H1 (cell line): ENCODE measurements at regions not wholly inside any gene's neighbourhood (a gene's known extent, or its start where the extent isn't known, plus 50 kb on each side); places are given as distances from the start of the nearest gene placed in this dataset.

ENCODE experiments used
- CTCF ChIA-PET: fragments of 300-600 bp; sonication (Branson Sonifier 250); formaldehyde crosslinking; loops from one replicate; lab custom pipeline; 2021; ENCODE audit not compliant: partially characterized antibody; lab: Charles Lee
- POLR2A ChIA-PET: fragments of 300-600 bp; sonication (Branson Sonifier 250); formaldehyde crosslinking; loops from one replicate; lab custom pipeline; 2021; ENCODE audit warnings: inconsistent platforms; ENCODE audit not compliant: partially characterized antibody; lab: Charles Lee
- DNase-seq, 2 experiments: peaks; one replicate each; pipeline versions ENCODE4 v3.0.0 to v3.0.0-alpha.2; 2010 to 2022; ENCODE audit warnings: low spot score in 2 of 2, low read depth in 1 of 2, mixed read lengths in 1 of 2
- FAIRE-seq: peaks from 2 replicates; lab custom pipeline; 2011; peaks lifted over from hg19 to GRCh38; lab: Jason Lieb, UNC
- H2AFZ ChIP-seq: 2 replicates; pipeline ENCODE4 v1.8.1; 2012; ENCODE audit warnings: low read length, inconsistent platforms
- H2AK5ac ChIP-seq: 2 replicates; pipeline ENCODE4 v1.6.1; 2013; ENCODE audit warnings: low read depth, low read length
- H2BK120ac ChIP-seq: replicated peaks from 2 replicates; pipeline ENCODE3; 2013; ENCODE audit warnings: low read depth, low read length, inconsistent platforms
- H2BK12ac ChIP-seq: 2 replicates; pipeline ENCODE4 v1.6.1; 2013; ENCODE audit warnings: low read depth, low read length
- H2BK15ac ChIP-seq: 2 replicates; pipeline ENCODE4 v1.6.1; 2013; ENCODE audit warnings: low read length
- H2BK20ac ChIP-seq: 2 replicates; pipeline ENCODE4 v1.6.1; 2013; ENCODE audit warnings: low read length
- H2BK5ac ChIP-seq: 2 replicates; pipeline ENCODE4 v1.6.1; 2013; ENCODE audit warnings: low read depth, low read length
- H3K14ac ChIP-seq: 2 replicates; pipeline ENCODE4 v1.6.1; 2013; ENCODE audit warnings: inconsistent platforms; ENCODE audit not compliant: insufficient read length
- H3K18ac ChIP-seq: 2 replicates; pipeline ENCODE4 v1.6.1; 2013; ENCODE audit warnings: low read length; ENCODE audit errors: extremely low read depth
- H3K23ac ChIP-seq: 2 replicates; pipeline ENCODE4 v1.6.1; 2013; ENCODE audit warnings: inconsistent platforms; ENCODE audit not compliant: insufficient read length
- H3K23me2 ChIP-seq: 2 replicates; pipeline ENCODE4 v1.6.1; 2013; ENCODE audit warnings: low read depth, low read length
- H3K27ac ChIP-seq: 2 replicates; pipeline ENCODE4 v1.6.1; 2011; ENCODE audit warnings: low read depth, low read length, inconsistent platforms
- H3K27me3 ChIP-seq, 4 experiments: replicated peaks in 1 of 4; 1 replicate in 1 of 4; 2 replicates in 3 of 4; pipeline versions ENCODE4 v1.6.1 to v1.8.1; 2011 to 2013; ENCODE audit warnings: low read length in 3 of 4, mild to moderate bottlenecking in 3 of 4, inconsistent platforms in 2 of 4, mixed read lengths in 2 of 4, moderate library complexity in 1 of 4; ENCODE audit not compliant: control insufficient read depth in 3 of 4, insufficient read depth in 3 of 4; ENCODE audit errors: extremely low read depth in 1 of 4
- H3K36me3 ChIP-seq, 4 experiments: 2 replicates each; pipeline versions ENCODE4 v1.6.1 to v1.8.1; 2011 to 2013; ENCODE audit warnings: mild to moderate bottlenecking in 4 of 4, low read length in 3 of 4, moderate library complexity in 2 of 4, control low read depth in 1 of 4, inconsistent platforms in 1 of 4; ENCODE audit not compliant: insufficient read depth in 4 of 4, control insufficient read depth in 2 of 4
- H3K4ac ChIP-seq: replicated peaks from 2 replicates; pipeline ENCODE3; 2013; ENCODE audit warnings: low read length, low read depth, mixed read lengths, inconsistent platforms; ENCODE audit not compliant: insufficient read length
- H3K4me1 ChIP-seq, 4 experiments: replicated peaks in 1 of 4; 1 replicate in 1 of 4; 2 replicates in 3 of 4; pipeline versions ENCODE4 v1.6.1 to v1.8.1; 2011 to 2013; ENCODE audit warnings: low read length in 3 of 4, inconsistent platforms in 2 of 4, mixed read lengths in 1 of 4; ENCODE audit not compliant: insufficient read depth in 4 of 4, control insufficient read depth in 3 of 4
- H3K4me2 ChIP-seq, 2 experiments: 2 replicates each; pipeline versions ENCODE4 v1.6.1 to v1.8.1; 2011 to 2013; ENCODE audit warnings: low read depth in 2 of 2, low read length in 2 of 2, control low read depth in 1 of 2, inconsistent platforms in 1 of 2, mild to moderate bottlenecking in 1 of 2; ENCODE audit not compliant: insufficient read depth in 1 of 2
- H3K4me3 ChIP-seq, 4 experiments: fragments of 200-600, 300-600 bp in 1 of 4; sonication (generic), shearing (Covaris generic), sonication (Bioruptor Twin) in 1 of 4; 2 replicates each; pipeline versions ENCODE4 v1.5.1 to v1.8.1; 2011 to 2016; ENCODE audit warnings: low read length in 4 of 4, low read depth in 3 of 4, control low read depth in 2 of 4, inconsistent platforms in 2 of 4, mild to moderate bottlenecking in 2 of 4, mixed read lengths in 1 of 4, moderate library complexity in 1 of 4; ENCODE audit not compliant: insufficient read depth in 2 of 4; ENCODE audit errors: extremely low read depth in 1 of 4
- H3K56ac ChIP-seq: replicated peaks from 2 replicates; pipeline ENCODE3; 2013; ENCODE audit warnings: low read depth, mild to moderate bottlenecking, mixed read lengths, low read length, inconsistent platforms; ENCODE audit not compliant: insufficient read length
- H3K79me1 ChIP-seq: 2 replicates; pipeline ENCODE4 v1.6.1; 2013; ENCODE audit warnings: low read depth, low read length, control low read depth
- H3K79me2 ChIP-seq, 2 experiments: 2 replicates each; pipeline versions ENCODE4 v1.6.1 to v1.8.1; 2012 to 2013; ENCODE audit warnings: low read length in 2 of 2, mild to moderate bottlenecking in 2 of 2, inconsistent platforms in 1 of 2; ENCODE audit not compliant: insufficient read depth in 2 of 2, control insufficient read depth in 1 of 2
- H3K9ac ChIP-seq, 4 experiments: replicated peaks in 1 of 4; 1 replicate in 1 of 4; 2 replicates in 3 of 4; pipeline versions ENCODE4 v1.6.1 to v1.8.1; 2011 to 2013; ENCODE audit warnings: low read depth in 3 of 4, low read length in 3 of 4, control low read depth in 2 of 4, mild to moderate bottlenecking in 2 of 4, moderate library complexity in 2 of 4, inconsistent platforms in 1 of 4; ENCODE audit errors: extremely low read depth in 1 of 4
- H3K9me3 ChIP-seq, 2 experiments: 2 replicates each; pipeline versions ENCODE4 v1.6.1 to v1.8.1; 2012 to 2013; ENCODE audit warnings: mild to moderate bottlenecking in 2 of 2, moderate library complexity in 2 of 2, control low read depth in 1 of 2, inconsistent platforms in 1 of 2, low read depth in 1 of 2, low read length in 1 of 2, mixed read lengths in 1 of 2; ENCODE audit not compliant: insufficient read depth in 2 of 2
- H4K20me1 ChIP-seq, 2 experiments: replicated peaks in 1 of 2; 2 replicates each; pipeline versions ENCODE3 to v1.8.1; 2011 to 2013; ENCODE audit warnings: inconsistent platforms in 2 of 2, low read length in 2 of 2, mild to moderate bottlenecking in 1 of 2; ENCODE audit not compliant: insufficient read depth in 2 of 2, control insufficient read depth in 1 of 2
- H4K5ac ChIP-seq: 2 replicates; pipeline ENCODE4 v1.6.1; 2013; ENCODE audit warnings: low read length, low read depth, mixed read lengths, inconsistent platforms; ENCODE audit not compliant: insufficient read length
- H4K8ac ChIP-seq: 2 replicates; pipeline ENCODE4 v1.8.0; 2013; ENCODE audit warnings: mild to moderate bottlenecking, moderate library complexity, low read length, inconsistent platforms; ENCODE audit not compliant: insufficient read depth; ENCODE audit errors: extremely low read depth
- H4K91ac ChIP-seq: replicated peaks from 2 replicates; pipeline ENCODE3; 2013; ENCODE audit warnings: low read length, mixed read lengths, inconsistent platforms; ENCODE audit not compliant: insufficient read length
- ATF2 ChIP-seq: IDR thresholded peaks from 2 replicates; pipeline ENCODE4 v1.6.1; 2012; ENCODE audit warnings: low read length, inconsistent platforms
- CHD1 ChIP-seq: IDR thresholded peaks from 2 replicates; pipeline ENCODE4 v1.6.1; 2012; ENCODE audit warnings: low read depth, low read length, improper control_type of control experiment
- CHD2 ChIP-seq: IDR thresholded peaks from 2 replicates; pipeline ENCODE4 v1.6.1; 2012; ENCODE audit warnings: low read length, improper control_type of control experiment
- EP300 ChIP-seq, 2 experiments: IDR thresholded peaks; 1 replicate in 1 of 2; 2 replicates in 1 of 2; pipeline ENCODE4 v1.6.1; 2011 to 2012; ENCODE audit warnings: low read depth in 2 of 2, low read length in 2 of 2, mild to moderate bottlenecking in 2 of 2, borderline replicate concordance in 1 of 2, inconsistent platforms in 1 of 2, moderate library complexity in 1 of 2
- HDAC2 ChIP-seq, 2 experiments: fragments of 300-600 bp in 1 of 2; sonication (generic) in 1 of 2; IDR thresholded peaks; 2 replicates each; pipeline ENCODE4 v1.6.1; 2011 to 2012; ENCODE audit warnings: low read depth in 2 of 2, low read length in 2 of 2, mild to moderate bottlenecking in 2 of 2, moderate library complexity in 2 of 2, borderline replicate concordance in 1 of 2, inconsistent platforms in 1 of 2
- NANOG ChIP-seq: IDR thresholded peaks from 2 replicates; pipeline ENCODE4 v1.6.1; 2011; ENCODE audit warnings: low read length, low read depth, mild to moderate bottlenecking, inconsistent platforms; ENCODE audit not compliant: insufficient read depth, poor library complexity, severe bottlenecking
- NRF1 ChIP-seq: IDR thresholded peaks from 2 replicates; pipeline ENCODE4 v1.6.1; 2011; ENCODE audit warnings: mild to moderate bottlenecking, low read depth, low read length, improper control_type of control experiment
- POU5F1 ChIP-seq: IDR thresholded peaks from 2 replicates; pipeline ENCODE4 v1.6.1; 2011; ENCODE audit warnings: low read depth, mild to moderate bottlenecking, low read length, moderate library complexity
- RFX5 ChIP-seq: IDR thresholded peaks from 2 replicates; pipeline ENCODE4 v1.6.1; 2011; ENCODE audit warnings: low read depth, low read length, improper control_type of control experiment, borderline replicate concordance
- SUZ12 ChIP-seq: fragments of 200-600 bp; sonication (generic); IDR thresholded peaks from 2 replicates; pipeline ENCODE4 v1.6.1; 2012; ENCODE audit warnings: mild to moderate bottlenecking, inconsistent platforms, low read length, moderate library complexity, mixed read lengths
- TAF7 ChIP-seq: optimal IDR thresholded peaks from 2 replicates; pipeline ENCODE3; 2011; ENCODE audit warnings: low read depth, mild to moderate bottlenecking, inconsistent platforms, low read length, moderate library complexity, borderline replicate concordance
- TEAD4 ChIP-seq: IDR thresholded peaks from 2 replicates; pipeline ENCODE4 v1.6.1; 2012; ENCODE audit warnings: low read depth, low read length, inconsistent platforms, mixed read lengths

GRCh38 chr9:82183181-82183860, 194.7 kb downstream of the SPATA31D1 start:
- no peak overlapping the region for H3K4ac ChIP-seq
- no peak overlapping the region for H3K27ac ChIP-seq
- H4K5ac ChIP-seq: no peak overlapping the region
- no peaks in the 10 kb centered on the region for H3K9me3 ChIP-seq
- ChIA-PET CTCF (no interaction called here), POLR2A (no interaction called here)
- H2BK20ac ChIP-seq: no peak overlapping the region
- H4K8ac ChIP-seq: no peak overlapping the region
- H2BK5ac ChIP-seq: no peak overlapping the region
- TF ChIP-seq TAF7 (no peak), RFX5 (no peak), TEAD4 (no peak), SUZ12 (no peak), HDAC2 (IDR thresholded peaks at IDR 0.05; ENCODE audit: borderline replicate concordance in 1 of 2, low read depth in 2 of 2, low read length in 2 of 2) (no peak), NANOG (no peak), ATF2 (no peak), NRF1 (no peak), EP300 (IDR thresholded peaks at IDR 0.05; ENCODE audit: borderline replicate concordance in 1 of 2, low read depth in 2 of 2, low read length in 2 of 2) (no peak), POU5F1 (no peak), CHD1 (no peak), CHD2 (no peak)
- H3K27me3 ChIP-seq: no peaks in the 10 kb centered on the region
- H4K91ac ChIP-seq: no peak overlapping the region
- no peak overlapping the region for H3K4me2 ChIP-seq
- FAIRE-seq: no peak
- H3K9ac ChIP-seq: no peak overlapping the region
- H3K79me1 ChIP-seq: no peaks in the 10 kb centered on the region
- no peak overlapping the region for H2BK12ac ChIP-seq
- no peak overlapping the region for H2AK5ac ChIP-seq
- no peak overlapping the region for H2AFZ ChIP-seq
- no peak overlapping the region for H2BK120ac ChIP-seq
- no peaks in the 10 kb centered on the region for H3K23me2 ChIP-seq
- no peak overlapping the region for H3K23ac ChIP-seq
- DNase-seq: no peak
- no peaks in the 10 kb centered on the region for H3K79me2 ChIP-seq
- no peaks in the 10 kb centered on the region for H3K36me3 ChIP-seq
- H4K20me1 ChIP-seq: no peaks in the 10 kb centered on the region
- no peak overlapping the region for H2BK15ac ChIP-seq
- no peak overlapping the region for H3K4me3 ChIP-seq
- H3K14ac ChIP-seq: no peak overlapping the region
- H3K18ac ChIP-seq: no peak overlapping the region
- no peak overlapping the region for H3K56ac ChIP-seq
- peaks cover 0 to 4% (median 2%) of the 10 kb centered on the region in 4 experiments; a peak in 2 of 7 replicates for H3K4me1 ChIP-seq
